A673 (cell line): ENCODE measurements at regions not wholly inside any gene's neighbourhood (a gene's known extent, or its start where the extent isn't known, plus 50 kb on each side); places are given as distances from the start of the nearest gene placed in this dataset.

Experiments used
- CTCF ChIP-seq: fragments of 300-800, 200-600 bp; sonication (generic); conservative IDR thresholded peaks from 2 replicates; pipeline ENCODE4 v1.5.1; 2017; ENCODE audit warnings: low read depth, mild to moderate bottlenecking, antibody characterized with exemption, low read length, moderate library complexity, mixed read lengths
- EZH2 ChIP-seq: fragments of 200-600 bp; sonication (generic); IDR thresholded peaks from 2 replicates; pipeline ENCODE4 v1.6.1; 2017; ENCODE audit warnings: borderline replicate concordance, low read depth, mild to moderate bottlenecking, mixed read lengths, antibody characterized with exemption, low read length; ENCODE audit not compliant: poor library complexity, severe bottlenecking

GRCh38 chr7:108974641-108975040 lies 405.0 kb downstream of the DNAJB9 start:
- TF ChIP-seq CTCF (no peak), EZH2 (no peak)
